Gastrocnemius medialis (tissue), 4 donors: ENCODE measurements at regions not wholly inside any gene's neighbourhood (a gene's known extent, or its start where the extent isn't known, plus 50 kb on each side); places are given as distances from the start of the nearest gene placed in this dataset.

Experiments
- ATAC-seq, 2 donors: fragments of 150-250 bp; one replicate each; pipeline ENCODE4 v1.9.1; 2016
- DNase-seq, 2 donors: peaks; one replicate each; pipeline ENCODE4 v3.0.0-alpha.2; 2019
- H3K27ac ChIP-seq, 4 donors: fragments of 200-600 bp; sonication (generic); 1 replicate in 1 of 4; 2 replicates in 3 of 4; pipeline ENCODE4 v1.5.1; 2016 to 2018; ENCODE audit warnings: mild to moderate bottlenecking in 2 of 4, moderate library complexity in 1 of 4
- H3K27me3 ChIP-seq, 3 donors: fragments of 200-600 bp; sonication (generic) in 2 of 3; 1 replicate in 1 of 3; 2 replicates in 2 of 3; pipeline versions ENCODE4 v1.5.1 to v1.6.0; 2016 to 2019; ENCODE audit warnings: mild to moderate bottlenecking in 1 of 3, moderate library complexity in 1 of 3
- H3K36me3 ChIP-seq, 2 donors: fragments of 200-600 bp; sonication (generic) in 1 of 2; one replicate each; pipeline ENCODE4 v1.5.1; 2017 to 2018
- H3K4me1 ChIP-seq, 2 donors: fragments of 200-600 bp; sonication (generic) in 1 of 2; one replicate each; pipeline ENCODE4 v1.5.1; 2016 to 2017; ENCODE audit warnings: mild to moderate bottlenecking in 2 of 2
- H3K4me3 ChIP-seq, 4 donors: fragments of 200-600 bp; sonication (generic) in 3 of 4; 1 replicate in 1 of 4; 2 replicates in 3 of 4; pipeline ENCODE4 v1.5.1; 2016 to 2019; ENCODE audit warnings: mild to moderate bottlenecking in 2 of 4
- H3K9me3 ChIP-seq, 3 donors: fragments of 200-600 bp; sonication (generic) in 2 of 3; 1 replicate in 1 of 3; 2 replicates in 2 of 3; pipeline ENCODE4 v1.5.1; 2016 to 2019
- POLR2A ChIP-seq, 2 donors: fragments of 450-650 bp; IDR thresholded peaks; one replicate each; pipeline ENCODE4 v1.6.1; 2017; ENCODE audit warnings: antibody characterized with exemption in 2 of 2, mild to moderate bottlenecking in 2 of 2, moderate library complexity in 2 of 2
- in situ Hi-C, 4 donors: fragments of 200-750 bp; cut with MboI; loops; one replicate each; pipeline versions ENCODE4 v1.15.0 to v1.8.0; 2017; ENCODE audit warnings: low sequenced_read_pairs in 4 of 4
- intact Hi-C: fragments of 100-400 bp; cut with DNase I; formaldehyde crosslinking; loops from one replicate; pipeline ENCODE4 v1.15.1; 2023; ENCODE audit warnings: low total_unique reads
- TF ChIP-seq, protein P1 (sequence below), 5 experiments: fragments of 450-650 bp in 3 of 5; fragments of 200-600 bp in 2 of 5; sonication (generic) in 2 of 5; IDR thresholded peaks in 4 of 5; conservative IDR thresholded peaks in 1 of 5; 1 replicate in 4 of 5; 2 replicates in 1 of 5; pipeline ENCODE4 v1.5.1; 2016 to 2019; ENCODE audit warnings: antibody characterized with exemption in 5 of 5, mild to moderate bottlenecking in 3 of 5, moderate library complexity in 3 of 5

DNA sequence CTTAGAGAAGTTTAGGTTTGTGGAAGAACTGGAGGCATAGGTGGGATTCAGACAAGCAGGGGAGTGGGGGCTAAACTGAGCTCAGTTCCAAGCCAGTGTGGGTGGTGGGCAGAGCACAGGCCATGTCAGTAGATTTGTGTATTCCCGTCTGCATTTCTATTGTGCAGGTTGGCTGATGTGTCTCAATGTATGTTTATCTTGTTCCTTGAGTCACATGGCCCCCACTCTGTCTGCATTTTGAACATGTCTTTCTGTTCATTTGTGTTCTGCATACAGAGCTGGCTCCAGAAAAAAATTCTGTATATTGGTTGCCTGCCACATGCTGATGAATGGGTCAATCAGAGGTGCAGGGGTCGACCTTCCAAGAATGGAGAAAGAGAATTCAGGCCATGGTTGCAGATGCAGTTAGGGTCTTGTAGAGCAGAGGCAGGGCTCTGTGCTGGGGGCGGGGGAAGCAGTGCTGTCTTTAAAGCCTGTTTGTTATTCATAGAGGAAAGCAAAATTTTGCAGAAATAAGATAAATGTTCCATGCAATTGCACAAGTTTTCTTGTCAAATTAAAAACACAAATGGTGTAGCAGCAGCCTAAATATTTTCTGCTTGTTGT is 166.7 kb downstream of the CDH26 start:
- no peak overlapping the region for H3K27ac ChIP-seq
- no peaks in the 10 kb centered on the region for H3K9me3 ChIP-seq
- H3K4me3 ChIP-seq: no peak overlapping the region
- intact Hi-C loops (no loop called here), in situ Hi-C loops (no loop called here)
- H3K4me1 ChIP-seq: no peaks in the 10 kb centered on the region
- H3K27me3 ChIP-seq: no peaks in the 10 kb centered on the region
- H3K36me3 ChIP-seq: no peaks in the 10 kb centered on the region
- no peak for DNase-seq
- no peak for ATAC-seq
- TF ChIP-seq, protein P1, sequence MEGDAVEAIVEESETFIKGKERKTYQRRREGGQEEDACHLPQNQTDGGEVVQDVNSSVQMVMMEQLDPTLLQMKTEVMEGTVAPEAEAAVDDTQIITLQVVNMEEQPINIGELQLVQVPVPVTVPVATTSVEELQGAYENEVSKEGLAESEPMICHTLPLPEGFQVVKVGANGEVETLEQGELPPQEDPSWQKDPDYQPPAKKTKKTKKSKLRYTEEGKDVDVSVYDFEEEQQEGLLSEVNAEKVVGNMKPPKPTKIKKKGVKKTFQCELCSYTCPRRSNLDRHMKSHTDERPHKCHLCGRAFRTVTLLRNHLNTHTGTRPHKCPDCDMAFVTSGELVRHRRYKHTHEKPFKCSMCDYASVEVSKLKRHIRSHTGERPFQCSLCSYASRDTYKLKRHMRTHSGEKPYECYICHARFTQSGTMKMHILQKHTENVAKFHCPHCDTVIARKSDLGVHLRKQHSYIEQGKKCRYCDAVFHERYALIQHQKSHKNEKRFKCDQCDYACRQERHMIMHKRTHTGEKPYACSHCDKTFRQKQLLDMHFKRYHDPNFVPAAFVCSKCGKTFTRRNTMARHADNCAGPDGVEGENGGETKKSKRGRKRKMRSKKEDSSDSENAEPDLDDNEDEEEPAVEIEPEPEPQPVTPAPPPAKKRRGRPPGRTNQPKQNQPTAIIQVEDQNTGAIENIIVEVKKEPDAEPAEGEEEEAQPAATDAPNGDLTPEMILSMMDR (IDR thresholded peaks at IDR 0.05 in 4 of 5, conservative IDR thresholded peaks at IDR 0.05 in 1 of 5): no peak
- TF ChIP-seq POLR2A (IDR thresholded peaks at IDR 0.05): no peak

DNA sequence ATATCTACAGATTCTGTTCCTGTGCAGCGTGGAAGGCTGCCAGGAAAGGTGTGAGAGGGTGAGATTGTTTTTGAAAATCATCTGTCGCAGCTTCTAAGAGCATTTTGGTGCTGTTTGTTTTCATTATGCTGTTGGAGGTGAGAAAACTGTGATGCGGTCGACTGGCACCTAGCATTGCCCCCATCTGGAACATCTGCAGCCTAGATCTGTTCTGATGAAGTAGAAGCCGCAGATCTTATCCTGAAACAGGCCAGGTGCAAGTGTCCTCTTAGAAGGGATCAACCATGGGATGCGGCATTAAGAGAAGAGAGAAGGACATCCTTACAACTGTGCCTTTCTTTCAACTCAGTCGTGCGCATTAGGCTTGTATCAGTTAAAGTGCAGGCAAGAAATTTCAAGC is 167.3 kb downstream of the CDH26 start:
- no peaks in the 10 kb centered on the region for H3K4me1 ChIP-seq
- no peak overlapping the region for H3K4me3 ChIP-seq
- H3K27ac ChIP-seq: no peak overlapping the region
- in situ Hi-C loops: no loop called here
- no peak for DNase-seq
- no peaks in the 10 kb centered on the region for H3K9me3 ChIP-seq
- H3K36me3 ChIP-seq: no peaks in the 10 kb centered on the region
- no peak for ATAC-seq
- intact Hi-C loops: no loop called here
- no peaks in the 10 kb centered on the region for H3K27me3 ChIP-seq
- TF ChIP-seq POLR2A (IDR thresholded peaks at IDR 0.05): no peak
- TF ChIP-seq, protein P1 (IDR thresholded peaks at IDR 0.05 in 4 of 5, conservative IDR thresholded peaks at IDR 0.05 in 1 of 5): no peak

DNA sequence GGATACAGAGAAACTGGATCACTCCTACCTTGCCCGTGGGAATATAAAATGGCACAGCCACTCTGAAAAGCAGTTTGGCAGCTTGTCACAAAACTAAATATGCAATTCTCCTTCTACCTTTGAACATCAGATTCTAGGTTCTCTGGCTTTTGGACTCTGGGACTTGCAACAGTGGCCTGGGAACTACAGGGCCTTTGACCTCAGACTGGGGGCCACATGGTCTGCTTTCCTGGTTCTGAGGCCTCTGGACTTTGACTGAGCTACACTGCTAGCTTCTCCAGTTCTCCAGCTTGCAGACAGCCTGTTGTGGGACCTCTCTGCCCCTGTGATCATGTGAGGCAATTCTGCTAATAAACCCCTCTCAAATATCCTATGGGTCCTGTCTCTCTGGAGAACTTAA is 168.8 kb downstream of the CDH26 start:
- Histone ChIP-seq H3K9me3 (no peaks in the 10 kb centered on the region), H3K36me3 (no peaks in the 10 kb centered on the region), H3K4me1 (no peaks in the 10 kb centered on the region), H3K4me3 (no peak overlapping the region), H3K27me3 (no peaks in the 10 kb centered on the region), H3K27ac (no peak overlapping the region)
- DNase-seq: no peak
- TF ChIP-seq, protein P1 (IDR thresholded peaks at IDR 0.05 in 4 of 5, conservative IDR thresholded peaks at IDR 0.05 in 1 of 5): no peak
- TF ChIP-seq POLR2A (IDR thresholded peaks at IDR 0.05): no peak
- no peak for ATAC-seq
- intact Hi-C loops (no loop called here), in situ Hi-C loops (no loop called here)

DNA sequence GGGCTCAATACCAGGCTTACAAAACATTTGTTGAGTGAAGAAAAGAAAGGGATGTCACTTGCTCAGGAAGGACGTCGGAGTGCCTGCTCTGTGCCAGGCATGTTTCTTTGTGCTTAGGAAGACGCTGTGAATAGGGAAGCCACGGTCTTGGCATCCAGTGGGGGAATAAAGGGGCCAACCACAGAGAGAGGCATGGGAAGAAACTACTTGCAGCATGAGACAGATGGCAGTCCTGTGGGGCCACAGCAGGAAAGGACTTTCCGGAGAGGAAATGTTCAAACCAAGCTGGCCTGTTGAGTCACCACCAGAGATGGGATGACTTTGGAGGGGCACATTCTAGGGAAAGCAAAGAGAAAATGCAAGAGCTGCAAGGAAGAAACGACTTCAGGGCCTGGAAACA is 173.2 kb downstream of the CDH26 start:
- in situ Hi-C loops: no loop called here
- ATAC-seq: no peak

More for the DNA sequence above, 173.2 kb downstream of the CDH26 start:
- H3K4me3 ChIP-seq: no peak overlapping the region
- no peak for TF ChIP-seq POLR2A (IDR thresholded peaks at IDR 0.05)
- TF ChIP-seq, protein P1 (IDR thresholded peaks at IDR 0.05 in 4 of 5, conservative IDR thresholded peaks at IDR 0.05 in 1 of 5): no peak
- no peaks in the 10 kb centered on the region for H3K9me3 ChIP-seq
- intact Hi-C loops: no loop called here
- no peaks in the 10 kb centered on the region for H3K36me3 ChIP-seq
- no peaks in the 10 kb centered on the region for H3K4me1 ChIP-seq
- no peak overlapping the region for H3K27ac ChIP-seq
- H3K27me3 ChIP-seq: no peaks in the 10 kb centered on the region
- no peak for DNase-seq
